K562 (cell line): ENCODE measurements at regions not wholly inside any gene's neighbourhood (a gene's known extent, or its start where the extent isn't known, plus 50 kb on each side); places are given as distances from the start of the nearest gene placed in this dataset.

Experiments
- ATAC-seq: fragments of 200-7000 bp; cut with Tn5 transposase; 3 replicates; pipeline ENCODE4 v1.9.1; 2020; ENCODE audit warnings: moderate library complexity
- BruUV-seq: library from RNA; stranded (reverse); fragments of 400-500 nt; replicated peaks from 2 replicates; lab custom pipeline; 2021; lab: Mats Ljungman, UMichigan
- CTCF ChIA-PET: fragments of 300-600 bp; formaldehyde crosslinking; extraction: SDS; loops from one replicate; lab custom pipeline; 2021; ENCODE audit warnings: low intra/inter-chr PET ratio; lab: Yijun Ruan, JAX
- POLR2A ChIA-PET: fragments of 300-600, 350-650 bp; sonication (Branson Sonifier 250); formaldehyde crosslinking; extraction: SDS; loops from one replicate; lab custom pipeline; 2021; ENCODE audit warnings: antibody characterized with exemption, inconsistent platforms; lab: Yijun Ruan, JAX
- DNase-seq, 4 experiments: peaks; one replicate each; pipeline versions ENCODE4 v3.0.0 to v3.0.0-alpha.2; 2011 to 2018; ENCODE audit warnings: low spot score in 3 of 4, mixed read lengths in 3 of 4; ENCODE audit errors: extremely low read depth in 1 of 4
- FAIRE-seq: peaks from 2 replicates; lab custom pipeline; 2011; peaks lifted over from hg19 to GRCh38; lab: Jason Lieb, UNC
- H2AFZ ChIP-seq: 2 replicates; pipeline ENCODE4 v1.6.0; 2011; ENCODE audit warnings: low read depth, low read length, control low read depth, inconsistent platforms
- H3K27ac ChIP-seq: fragments of 200-600 bp; 3 replicates; pipeline ENCODE4 v1.8.0; 2011; ENCODE audit warnings: low read depth, mild to moderate bottlenecking, control low read depth, inconsistent platforms, low read length, moderate library complexity, mixed read lengths; ENCODE audit errors: extremely low read depth
- H3K27me3 ChIP-seq, 2 experiments: fragments of 300-600 bp in 1 of 2; 2 replicates in 1 of 2; 3 replicates in 1 of 2; pipeline versions ENCODE4 v1.6.0 to v1.8.0; 2011; ENCODE audit warnings: inconsistent platforms in 2 of 2, low read length in 2 of 2, mild to moderate bottlenecking in 1 of 2, mixed read lengths in 1 of 2, moderate library complexity in 1 of 2; ENCODE audit not compliant: control insufficient read depth in 2 of 2, insufficient read depth in 2 of 2
- H3K36me3 ChIP-seq: fragments of 300-600 bp; 3 replicates; pipeline ENCODE4 v1.8.0; 2011; ENCODE audit warnings: mild to moderate bottlenecking, low read length, inconsistent platforms; ENCODE audit not compliant: control insufficient read depth, insufficient read depth
- H3K4me1 ChIP-seq, 2 experiments: fragments of 200-600 bp in 1 of 2; replicated peaks in 1 of 2; 2 replicates in 1 of 2; 3 replicates in 1 of 2; pipeline versions ENCODE4 v1.5.1 to v1.8.0; 2011; ENCODE audit warnings: inconsistent platforms in 2 of 2, low read length in 2 of 2, mild to moderate bottlenecking in 1 of 2, mixed read lengths in 1 of 2, moderate library complexity in 1 of 2; ENCODE audit not compliant: control insufficient read depth in 2 of 2, insufficient read depth in 2 of 2
- H3K4me2 ChIP-seq: 2 replicates; pipeline ENCODE4 v1.6.1; 2011; ENCODE audit warnings: low read length, control low read depth, inconsistent platforms, mixed read lengths; ENCODE audit not compliant: insufficient read depth
- H3K4me3 ChIP-seq: fragments of 200-600 bp; sonication (generic), shearing (Covaris generic); 2 replicates; pipeline ENCODE4 v1.5.1; 2016; ENCODE audit warnings: control low read depth, inconsistent platforms
- H3K79me2 ChIP-seq: fragments of 200-600 bp; 3 replicates; pipeline ENCODE4 v1.8.0; 2011; ENCODE audit warnings: low read length, inconsistent platforms; ENCODE audit not compliant: control insufficient read depth, insufficient read depth
- H3K9ac ChIP-seq, 2 experiments: 2 replicates each; pipeline versions ENCODE4 v1.6.0 to v1.6.1; 2011; ENCODE audit warnings: low read depth in 2 of 2, low read length in 2 of 2, control low read depth in 1 of 2, inconsistent platforms in 1 of 2, mild to moderate bottlenecking in 1 of 2, mixed read lengths in 1 of 2; ENCODE audit not compliant: insufficient read depth in 1 of 2
- H3K9me1 ChIP-seq: one replicate; pipeline ENCODE4 v1.6.0; 2011; ENCODE audit warnings: inconsistent platforms, mild to moderate bottlenecking, low read length, moderate library complexity; ENCODE audit not compliant: control insufficient read depth, insufficient read depth
- H3K9me3 ChIP-seq: replicated peaks from 2 replicates; pipeline ENCODE4 v1.5.1; 2011; ENCODE audit warnings: low read depth, low read length, inconsistent platforms; ENCODE audit not compliant: control insufficient read depth, insufficient read depth
- H4K20me1 ChIP-seq: replicated peaks from 2 replicates; pipeline ENCODE4 v1.6.1; 2011; ENCODE audit warnings: low read length, inconsistent platforms, mixed read lengths; ENCODE audit not compliant: control insufficient read depth, insufficient read depth
- ARID2 ChIP-seq: fragments of 450-650 bp; IDR thresholded peaks from 2 replicates; pipeline ENCODE4 v1.6.1; 2017; ENCODE audit warnings: antibody characterized with exemption, mild to moderate bottlenecking
- FUS ChIP-seq: fragments of 200-400 bp; formaldehyde crosslinking; optimal IDR thresholded peaks from 2 replicates; pipeline ENCODE3; 2017; ENCODE audit warnings: low read depth, low read length
- HMGXB4 ChIP-seq: sonication (generic); formaldehyde crosslinking; IDR thresholded peaks from 2 replicates; pipeline ENCODE4 v1.8.1; 2023; ENCODE audit warnings: mild to moderate bottlenecking, missing genetic modification reagents
- LCOR ChIP-seq: sonication (generic); formaldehyde crosslinking; IDR thresholded peaks from 2 replicates; pipeline ENCODE4 v1.8.0; 2022; ENCODE audit warnings: mild to moderate bottlenecking, missing genetic modification reagents
- MBD2 ChIP-seq: sonication (generic); IDR thresholded peaks from 2 replicates; pipeline ENCODE4 v1.6.1; 2016; ENCODE audit warnings: low read depth, borderline replicate concordance
- NKRF ChIP-seq: fragments of 450-650 bp; IDR thresholded peaks from 2 replicates; pipeline ENCODE4 v1.6.1; 2016; ENCODE audit warnings: borderline replicate concordance
- PCBP1 ChIP-seq: fragments of 200-400 bp; formaldehyde crosslinking; IDR thresholded peaks from 2 replicates; pipeline ENCODE4 v1.6.1; 2018; ENCODE audit warnings: mild to moderate bottlenecking, low read depth, low read length; ENCODE audit not compliant: poor library complexity, severe bottlenecking
- SREBF1 ChIP-seq: fragments of 150-350 bp; IDR thresholded peaks from 2 replicates; pipeline ENCODE4 v1.6.1; 2014; ENCODE audit warnings: antibody characterized with exemption, low read depth, low read length, borderline replicate concordance
- SRF ChIP-seq, 2 experiments: fragments of 250-450, 450-650 bp in 1 of 2; sonication (Bioruptor Pico) in 1 of 2; sonication (generic) in 1 of 2; formaldehyde crosslinking; IDR thresholded peaks; 2 replicates each; pipeline versions ENCODE4 v1.5.0 to v1.5.1; 2020 to 2022; ENCODE audit warnings: mild to moderate bottlenecking in 1 of 2, missing genetic modification reagents in 1 of 2
- XRCC3 ChIP-seq: fragments of 450-650 bp; IDR thresholded peaks from 2 replicates; pipeline ENCODE4 v1.6.1; 2017; ENCODE audit warnings: mild to moderate bottlenecking, moderate library complexity
- ZBTB1 ChIP-seq: sonication (generic); formaldehyde crosslinking; IDR thresholded peaks from 2 replicates; pipeline ENCODE4 v1.8.1; 2023; ENCODE audit warnings: missing genetic modification reagents, low read depth, mild to moderate bottlenecking, borderline replicate concordance
- ZNF431 ChIP-seq: sonication (generic); formaldehyde crosslinking; IDR thresholded peaks from 2 replicates; pipeline ENCODE4 v1.8.0; 2022; ENCODE audit warnings: mild to moderate bottlenecking, missing genetic modification reagents
- ZNF639 ChIP-seq, 2 experiments: fragments of 200-800 bp in 1 of 2; sonication (Bioruptor generic) in 1 of 2; sonication (generic) in 1 of 2; formaldehyde crosslinking in 1 of 2; IDR thresholded peaks in 1 of 2; conservative IDR thresholded peaks in 1 of 2; 2 replicates each; pipeline versions ENCODE4 v1.5.0 to v1.6.1; 2016 to 2020; ENCODE audit warnings: missing compliant biosample characterization in 1 of 2, missing genetic modification characterization in 1 of 2, missing genetic modification reagents in 1 of 2
- WGBS: fragments of 100-300 bp; shearing (Covaris generic); methylation state at CpG from one replicate; pipeline ENCODE4 v1.1.6; 2016; ENCODE audit warnings: low coverage, mixed read lengths; ENCODE audit not compliant: insufficient coverage; ENCODE audit errors: missing lambda C conversion rate; 5-methylcytosine and 5-hydroxymethylcytosine counted together
- in situ Hi-C: fragments of 300-500 bp; cut with MboI; formaldehyde crosslinking; loops from 4 replicates; pipeline ENCODE4 v1.15.0; 2018; ENCODE audit warnings: inconsistent platforms, mixed read lengths
- intact Hi-C: fragments of 100-400 bp; cut with micrococcal nuclease; formaldehyde crosslinking; loops from 2 replicates; pipeline ENCODE4 v1.14.2; 2022
- TF ChIP-seq, protein P1 (sequence below): fragments of 250-450 bp; sonication (Bioruptor Pico); IDR thresholded peaks from 2 replicates; pipeline ENCODE4 v1.8.0; 2022; ENCODE audit warnings: moderate library complexity, mild to moderate bottlenecking, inconsistent platforms
- TF ChIP-seq, protein P2 (sequence below): fragments of 450-650 bp; formaldehyde crosslinking; IDR thresholded peaks from 2 replicates; pipeline ENCODE4 v1.4.0; 2020; ENCODE audit warnings: mild to moderate bottlenecking, moderate library complexity

GRCh38 chr10:10803278-10803677 is 214.4 kb upstream of the CELF2 start:
- no peak overlapping the region for H3K4me2 ChIP-seq
- H3K27ac ChIP-seq, result no peak overlapping the region
- no peaks in the 10 kb centered on the region for H3K9me1 ChIP-seq
- H3K9me3 ChIP-seq, result no peaks in the 10 kb centered on the region
- ATAC-seq (no peak), DNase-seq (no peak), FAIRE-seq (no peak)
- no TSS peak for BruUV-seq
- POLR2A ChIA-PET, result no interaction called here
- no peaks in the 10 kb centered on the region for H3K4me1 ChIP-seq
- H3K36me3 ChIP-seq, result no peaks in the 10 kb centered on the region
- no peak overlapping the region for H2AFZ ChIP-seq
- H3K4me3 ChIP-seq, result no peak overlapping the region
- in situ Hi-C loops (no loop called here), intact Hi-C loops (no loop called here)
- no peak overlapping the region for H3K9ac ChIP-seq
- CTCF ChIA-PET, result no interaction called here
- no peaks in the 10 kb centered on the region for H4K20me1 ChIP-seq
- H3K79me2 ChIP-seq, result no peaks in the 10 kb centered on the region
- WGBS, result 0% methylated on average over 1 of the region's 1 CpG
- H3K27me3 ChIP-seq, result 0 out of 5 replicates have a peak, but pooled peaks cover 0 to 6% of the 10 kb centered on the region in 2 experiments
- TF ChIP-seq MBD2, result no peak
- no peak for TF ChIP-seq ZBTB1 (CRISPR knock-in tag)
- no peak for TF ChIP-seq XRCC3
- TF ChIP-seq, protein P1, sequence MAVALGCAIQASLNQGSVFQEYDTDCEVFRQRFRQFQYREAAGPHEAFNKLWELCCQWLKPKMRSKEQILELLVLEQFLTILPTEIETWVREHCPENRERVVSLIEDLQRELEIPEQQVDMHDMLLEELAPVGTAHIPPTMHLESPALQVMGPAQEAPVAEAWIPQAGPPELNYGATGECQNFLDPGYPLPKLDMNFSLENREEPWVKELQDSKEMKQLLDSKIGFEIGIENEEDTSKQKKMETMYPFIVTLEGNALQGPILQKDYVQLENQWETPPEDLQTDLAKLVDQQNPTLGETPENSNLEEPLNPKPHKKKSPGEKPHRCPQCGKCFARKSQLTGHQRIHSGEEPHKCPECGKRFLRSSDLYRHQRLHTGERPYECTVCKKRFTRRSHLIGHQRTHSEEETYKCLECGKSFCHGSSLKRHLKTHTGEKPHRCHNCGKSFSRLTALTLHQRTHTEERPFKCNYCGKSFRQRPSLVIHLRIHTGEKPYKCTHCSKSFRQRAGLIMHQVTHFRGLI (CRISPR knock-in tag), result no peak
- TF ChIP-seq, protein P2, sequence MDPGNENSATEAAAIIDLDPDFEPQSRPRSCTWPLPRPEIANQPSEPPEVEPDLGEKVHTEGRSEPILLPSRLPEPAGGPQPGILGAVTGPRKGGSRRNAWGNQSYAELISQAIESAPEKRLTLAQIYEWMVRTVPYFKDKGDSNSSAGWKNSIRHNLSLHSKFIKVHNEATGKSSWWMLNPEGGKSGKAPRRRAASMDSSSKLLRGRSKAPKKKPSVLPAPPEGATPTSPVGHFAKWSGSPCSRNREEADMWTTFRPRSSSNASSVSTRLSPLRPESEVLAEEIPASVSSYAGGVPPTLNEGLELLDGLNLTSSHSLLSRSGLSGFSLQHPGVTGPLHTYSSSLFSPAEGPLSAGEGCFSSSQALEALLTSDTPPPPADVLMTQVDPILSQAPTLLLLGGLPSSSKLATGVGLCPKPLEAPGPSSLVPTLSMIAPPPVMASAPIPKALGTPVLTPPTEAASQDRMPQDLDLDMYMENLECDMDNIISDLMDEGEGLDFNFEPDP (CRISPR knock-in tag), result no peak
- TF ChIP-seq SRF (CRISPR knock-in tag; IDR thresholded peaks at IDR 0.05), result no peak
- no peak for TF ChIP-seq LCOR (CRISPR knock-in tag)
- no peak for TF ChIP-seq ZNF431 (CRISPR knock-in tag)
- no peak for TF ChIP-seq ZNF639 (CRISPR knock-in tag; conservative IDR thresholded peaks at IDR 0.05 in 1 of 2, IDR thresholded peaks at IDR 0.05 in 1 of 2)
- TF ChIP-seq FUS, result no peak
- TF ChIP-seq SREBF1, result no peak
- no peak for TF ChIP-seq ARID2
- TF ChIP-seq HMGXB4, result no peak
- TF ChIP-seq NKRF, result no peak
- TF ChIP-seq PCBP1, result no peak
